MM.1S (cell line): ENCODE measurements at regions not wholly inside any gene's neighbourhood (a gene's known extent, or its start where the extent isn't known, plus 50 kb on each side); places are given as distances from the start of the nearest gene placed in this dataset.

ENCODE experiments used
- DNase-seq: peaks from one replicate; pipeline ENCODE4 v3.0.0-alpha.2; 2015
- H2AFZ ChIP-seq: fragments of 300-600 bp; sonication (generic); 2 replicates; pipeline ENCODE4 v1.6.0; 2016; ENCODE audit warnings: antibody characterized with exemption, low read length
- H3F3A ChIP-seq: fragments of 300-600 bp; sonication (generic); 2 replicates; pipeline ENCODE4 v1.6.1; 2016; ENCODE audit warnings: mild to moderate bottlenecking, antibody characterized with exemption, low read length, moderate library complexity, mixed read lengths; ENCODE audit not compliant: insufficient read depth
- H3K27ac ChIP-seq: fragments of 300-600 bp; sonication (generic); 2 replicates; pipeline ENCODE4 v1.5.1; 2016; ENCODE audit warnings: mild to moderate bottlenecking, low read length
- H3K27me3 ChIP-seq: fragments of 300-600 bp; sonication (generic); replicated peaks from 2 replicates; pipeline ENCODE4 v1.6.0; 2016; ENCODE audit warnings: low read length; ENCODE audit not compliant: insufficient read depth
- H3K36me3 ChIP-seq: fragments of 300-600 bp; sonication (generic); replicated peaks from 2 replicates; pipeline ENCODE4 v1.6.1; 2016; ENCODE audit warnings: mild to moderate bottlenecking, low read length, mixed read lengths; ENCODE audit not compliant: insufficient read depth
- H3K4me1 ChIP-seq: fragments of 300-600 bp; sonication (generic); 2 replicates; pipeline ENCODE4 v1.6.1; 2016; ENCODE audit warnings: low read length, mixed read lengths
- H3K4me2 ChIP-seq: fragments of 300-600 bp; sonication (generic); 2 replicates; pipeline ENCODE4 v1.6.0; 2016; ENCODE audit warnings: low read depth, low read length
- H3K4me3 ChIP-seq: fragments of 300-600 bp; sonication (generic); 2 replicates; pipeline ENCODE4 v1.5.1; 2016; ENCODE audit warnings: low read length, mixed read lengths
- H3K79me2 ChIP-seq: fragments of 300-600 bp; sonication (generic); 2 replicates; pipeline ENCODE4 v1.6.1; 2016; ENCODE audit warnings: mixed run types, low read length, mixed read lengths
- H3K9ac ChIP-seq: fragments of 300-600 bp; sonication (generic); 2 replicates; pipeline ENCODE4 v1.6.1; 2016; ENCODE audit warnings: low read length, mixed read lengths
- H3K9me2 ChIP-seq: fragments of 300-600 bp; sonication (generic); replicated peaks from 2 replicates; pipeline ENCODE4 v1.6.1; 2016; ENCODE audit warnings: mild to moderate bottlenecking, low read length, mixed read lengths; ENCODE audit not compliant: insufficient read depth
- H3K9me3 ChIP-seq: fragments of 300-600 bp; sonication (generic); replicated peaks from 2 replicates; pipeline ENCODE4 v1.6.1; 2016; ENCODE audit warnings: mild to moderate bottlenecking, low read length, mixed read lengths; ENCODE audit not compliant: insufficient read depth
- H4K20me1 ChIP-seq: fragments of 300-600 bp; sonication (generic); 2 replicates; pipeline ENCODE4 v1.6.1; 2016; ENCODE audit warnings: mild to moderate bottlenecking, low read length, moderate library complexity, mixed read lengths; ENCODE audit not compliant: insufficient read depth
- EZH2 ChIP-seq: fragments of 300-600 bp; sonication (generic); optimal IDR thresholded peaks from 2 replicates; pipeline ENCODE3; 2017; ENCODE audit warnings: low read depth, mild to moderate bottlenecking, antibody characterized with exemption, low read length, mixed read lengths
- EZH2phosphoT487 ChIP-seq: fragments of 300-600 bp; sonication (generic); IDR thresholded peaks from 2 replicates; pipeline ENCODE4 v1.6.1; 2018; ENCODE audit warnings: antibody characterized with exemption, low read length
- TF ChIP-seq, protein P1 (sequence below): fragments of 300-600 bp; sonication (generic); IDR thresholded peaks from 2 replicates; pipeline ENCODE4 v1.5.1; 2016; ENCODE audit warnings: antibody characterized with exemption, low read length, mixed read lengths

GRCh38 chr18:42632801-42633200, 482.7 kb downstream of the RIT2 start:
- Histone ChIP-seq H3F3A (no peaks in the 10 kb centered on the region), H3K27me3 (no peaks in the 10 kb centered on the region), H3K36me3 (no peaks in the 10 kb centered on the region), H4K20me1 (no peaks in the 10 kb centered on the region), H3K9ac (no peak overlapping the region), H3K9me2 (no peaks in the 10 kb centered on the region), H3K4me2 (no peak overlapping the region), H3K4me3 (no peak overlapping the region), H3K79me2 (no peaks in the 10 kb centered on the region), H3K9me3 (no peaks in the 10 kb centered on the region), H3K4me1 (no peaks in the 10 kb centered on the region), H2AFZ (no peak overlapping the region), H3K27ac (no peak overlapping the region)
- TF ChIP-seq, protein P1, sequence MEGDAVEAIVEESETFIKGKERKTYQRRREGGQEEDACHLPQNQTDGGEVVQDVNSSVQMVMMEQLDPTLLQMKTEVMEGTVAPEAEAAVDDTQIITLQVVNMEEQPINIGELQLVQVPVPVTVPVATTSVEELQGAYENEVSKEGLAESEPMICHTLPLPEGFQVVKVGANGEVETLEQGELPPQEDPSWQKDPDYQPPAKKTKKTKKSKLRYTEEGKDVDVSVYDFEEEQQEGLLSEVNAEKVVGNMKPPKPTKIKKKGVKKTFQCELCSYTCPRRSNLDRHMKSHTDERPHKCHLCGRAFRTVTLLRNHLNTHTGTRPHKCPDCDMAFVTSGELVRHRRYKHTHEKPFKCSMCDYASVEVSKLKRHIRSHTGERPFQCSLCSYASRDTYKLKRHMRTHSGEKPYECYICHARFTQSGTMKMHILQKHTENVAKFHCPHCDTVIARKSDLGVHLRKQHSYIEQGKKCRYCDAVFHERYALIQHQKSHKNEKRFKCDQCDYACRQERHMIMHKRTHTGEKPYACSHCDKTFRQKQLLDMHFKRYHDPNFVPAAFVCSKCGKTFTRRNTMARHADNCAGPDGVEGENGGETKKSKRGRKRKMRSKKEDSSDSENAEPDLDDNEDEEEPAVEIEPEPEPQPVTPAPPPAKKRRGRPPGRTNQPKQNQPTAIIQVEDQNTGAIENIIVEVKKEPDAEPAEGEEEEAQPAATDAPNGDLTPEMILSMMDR = no peak
- TF ChIP-seq EZH2 (no peak), EZH2phosphoT487 (no peak)
- DNase-seq = no peak

- H3F3A ChIP-seq = no peaks in the 10 kb centered on the region
- no peaks in the 10 kb centered on the region for H4K20me1 ChIP-seq
- DNase-seq = no peak
- no peak overlapping the region for H3K4me3 ChIP-seq
- H3K9me3 ChIP-seq = no peaks in the 10 kb centered on the region
- no peak overlapping the region for H3K4me2 ChIP-seq
- H2AFZ ChIP-seq = no peak overlapping the region
- H3K36me3 ChIP-seq = no peaks in the 10 kb centered on the region
- H3K27me3 ChIP-seq = no peaks in the 10 kb centered on the region
- no peaks in the 10 kb centered on the region for H3K4me1 ChIP-seq
- no peaks in the 10 kb centered on the region for H3K79me2 ChIP-seq
- no peak for TF ChIP-seq EZH2
- no peak for TF ChIP-seq EZH2phosphoT487
- H3K9me2 ChIP-seq = no peaks in the 10 kb centered on the region
- H3K9ac ChIP-seq = no peak overlapping the region
- no peak overlapping the region for H3K27ac ChIP-seq
Measured at GRCh38 chr18:42635378-42636048, 480.0 kb downstream of the RIT2 start.

DNA sequence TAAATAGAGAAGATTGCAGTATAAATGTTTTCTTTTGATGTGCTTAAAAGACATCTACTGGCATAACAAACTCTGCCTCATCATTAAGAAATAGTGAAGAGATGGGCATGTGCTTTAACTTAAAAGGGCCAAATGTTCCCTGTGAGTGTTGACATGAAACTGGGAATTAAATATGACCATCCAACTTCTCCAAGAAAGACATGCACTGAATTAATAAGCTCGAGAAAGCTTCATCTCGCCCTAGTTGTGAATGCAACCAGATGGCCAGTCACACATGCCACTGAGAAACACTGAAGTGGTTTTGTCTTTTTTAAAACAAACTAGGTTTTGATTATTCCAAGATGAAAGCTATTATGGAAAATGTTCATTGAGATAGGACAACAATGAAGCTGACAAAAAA, 479.2 kb downstream of the RIT2 start:
- Histone ChIP-seq H3K4me2 (no peak overlapping the region), H3K27ac (no peak overlapping the region), H3K9me3 (no peaks in the 10 kb centered on the region), H3K9ac (no peak overlapping the region), H3K36me3 (no peaks in the 10 kb centered on the region), H4K20me1 (no peaks in the 10 kb centered on the region), H3K4me3 (no peak overlapping the region), H2AFZ (no peak overlapping the region), H3K79me2 (no peaks in the 10 kb centered on the region), H3K4me1 (no peaks in the 10 kb centered on the region), H3K9me2 (no peaks in the 10 kb centered on the region), H3K27me3 (no peaks in the 10 kb centered on the region), H3F3A (no peaks in the 10 kb centered on the region)
- DNase-seq = no peak
- TF ChIP-seq EZH2 (no peak), EZH2phosphoT487 (no peak)
- TF ChIP-seq, protein P1 = no peak

DNA sequence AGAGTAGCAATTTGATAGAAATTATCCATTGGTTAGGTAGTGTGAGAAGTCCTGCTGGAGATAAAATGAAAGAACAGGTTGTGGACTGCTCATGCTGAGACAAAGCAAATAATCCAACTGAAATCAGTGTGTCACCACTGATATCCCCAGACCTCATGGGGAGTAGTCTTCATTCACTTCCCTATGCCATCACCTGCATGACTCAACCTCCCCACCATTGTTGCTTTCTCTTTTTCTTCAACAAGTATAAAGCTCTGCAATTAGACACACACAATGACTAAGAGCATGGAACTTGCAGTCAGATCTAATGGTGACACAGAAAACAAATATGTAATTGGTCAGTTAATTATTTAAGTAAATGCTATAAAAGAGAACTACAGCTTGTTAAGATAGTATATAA, 475.3 kb downstream of the RIT2 start:
- Histone ChIP-seq H3K9ac (no peak overlapping the region), H3K9me3 (no peaks in the 10 kb centered on the region), H3K9me2 (no peaks in the 10 kb centered on the region), H3K79me2 (no peaks in the 10 kb centered on the region), H4K20me1 (no peaks in the 10 kb centered on the region), H3F3A (no peaks in the 10 kb centered on the region), H3K27ac (no peak overlapping the region), H3K36me3 (no peaks in the 10 kb centered on the region), H2AFZ (no peak overlapping the region), H3K4me3 (no peak overlapping the region), H3K27me3 (no peaks in the 10 kb centered on the region), H3K4me1 (no peaks in the 10 kb centered on the region), H3K4me2 (no peak overlapping the region)
- DNase-seq = no peak
- TF ChIP-seq EZH2 (no peak), EZH2phosphoT487 (no peak)
- TF ChIP-seq, protein P1 = no peak
